CD4-positive, alpha-beta T cell treated with Interleukin-2 at 100 ng/mL for 4 hours (primary cell): ENCODE measurements at regions not wholly inside any gene's neighbourhood (a gene's known extent, or its start where the extent isn't known, plus 50 kb on each side); places are given as distances from the start of the nearest gene placed in this dataset.
"Not testable (repeated sequence)": the region's sequence is repeated elsewhere in the genome, so short reads cannot be mapped to it uniquely, and the experiment has no call there.

Experiments used
- DNase-seq: peaks from one replicate; pipeline ENCODE4 v3.0.0-alpha.2; 2020; ENCODE audit warnings: low spot score

- DNase-seq: no peak
Measured at GRCh38 chr18:41693008-41693407, 262.0 kb upstream of the PIK3C3 start.

GRCh38 chr18:41690332-41691127 lies 264.5 kb upstream of the PIK3C3 start:
- DNase-seq: no peak

GRCh38 chr18:41687138-41687537 lies 267.9 kb upstream of the PIK3C3 start:
- no peak for DNase-seq

- no peak for DNase-seq
Measured at GRCh38 chr18:41681138-41681880, 273.7 kb upstream of the PIK3C3 start.

GRCh38 chr18:41674506-41674905 lies 280.5 kb upstream of the PIK3C3 start:
- DNase-seq: no peak

GRCh38 chr18:41666231-41666630 lies 288.8 kb upstream of the PIK3C3 start:
- no peak for DNase-seq

- no peak for DNase-seq
Measured at GRCh38 chr18:41665210-41665609, 289.8 kb upstream of the PIK3C3 start.

GRCh38 chr18:41660654-41661053 lies 294.4 kb upstream of the PIK3C3 start:
- no peak for DNase-seq

- no peak for DNase-seq
Measured at GRCh38 chr18:41659438-41660130, 295.4 kb upstream of the PIK3C3 start.

- no peak for DNase-seq
Measured at GRCh38 chr18:41657189-41657588, 297.8 kb upstream of the PIK3C3 start.

GRCh38 chr18:41655074-41655473 lies 300.0 kb upstream of the PIK3C3 start:
- no peak for DNase-seq

- no peak for DNase-seq
Measured at GRCh38 chr18:41647914-41648313, 307.1 kb upstream of the PIK3C3 start.

GRCh38 chr18:41646915-41647620 lies 308.0 kb upstream of the PIK3C3 start:
- no peak for DNase-seq

GRCh38 chr18:41645589-41646360 lies 309.3 kb upstream of the PIK3C3 start:
- no peak for DNase-seq

GRCh38 chr18:41644466-41644865 lies 310.6 kb upstream of the PIK3C3 start:
- no peak for DNase-seq

- no peak for DNase-seq
Measured at GRCh38 chr18:41643427-41643826, 311.6 kb upstream of the PIK3C3 start.

- DNase-seq: no peak
Measured at GRCh38 chr18:41642756-41643155, 312.3 kb upstream of the PIK3C3 start.

- DNase-seq: no peak
Measured at GRCh38 chr18:41639218-41639617, 315.8 kb upstream of the PIK3C3 start.

GRCh38 chr18:41631723-41632285 lies 323.2 kb upstream of the PIK3C3 start:
- not testable (repeated sequence) for DNase-seq

- DNase-seq: no peak
Measured at GRCh38 chr18:41630232-41630886, 324.7 kb upstream of the PIK3C3 start.

- no peak for DNase-seq
Measured at GRCh38 chr18:41624460-41624859, 330.6 kb upstream of the PIK3C3 start.
